B cell (primary cell): ENCODE measurements at regions not wholly inside any gene's neighbourhood (a gene's known extent, or its start where the extent isn't known, plus 50 kb on each side); places are given as distances from the start of the nearest gene placed in this dataset.

Source experiments
- ATAC-seq: fragments of 200-7000 bp; cut with Tn5 transposase; one replicate; pipeline ENCODE4 v1.10.0; 2021; ENCODE audit warnings: low read depth, mild to moderate bottlenecking, moderate number of reproducible peaks, moderate library complexity
- CTCF ChIA-PET: fragments of 350-600 bp; sonication (Branson Sonifier 250); formaldehyde crosslinking; loops from one replicate; lab custom pipeline; 2021; ENCODE audit warnings: antibody characterized with exemption, inconsistent platforms; lab: Charles Lee
- POLR2A ChIA-PET: fragments of 350-600 bp; sonication (Branson Sonifier 250); formaldehyde crosslinking; loops from one replicate; lab custom pipeline; 2021; ENCODE audit warnings: antibody characterized with exemption; lab: Charles Lee
- DNase-seq: peaks from one replicate; pipeline ENCODE4 v3.0.0; 2013
- H2AFZ ChIP-seq: 2 replicates; pipeline ENCODE4 v1.6.1; 2012; ENCODE audit warnings: mild to moderate bottlenecking, low read depth, low read length; ENCODE audit not compliant: insufficient read depth, poor library complexity, severe bottlenecking
- H3K27ac ChIP-seq, 2 donors: 1 replicate in 1 of 2; 2 replicates in 1 of 2; pipeline ENCODE4 v1.5.1; 2012 to 2013; ENCODE audit warnings: low read length in 2 of 2, mild to moderate bottlenecking in 2 of 2, moderate library complexity in 1 of 2
- H3K27me3 ChIP-seq, 4 experiments: fragments of 200-600 bp in 1 of 4; sonication (generic) in 1 of 4; replicated peaks in 1 of 4; 1 replicate in 2 of 4; 2 replicates in 2 of 4; pipeline versions ENCODE4 v1.6.1 to v1.7.0; 2013 to 2016; ENCODE audit warnings: low read length in 3 of 4, mild to moderate bottlenecking in 2 of 4, mixed read lengths in 1 of 4, moderate library complexity in 1 of 4; ENCODE audit not compliant: insufficient read depth in 4 of 4, control insufficient read depth in 3 of 4; ENCODE audit errors: control extremely low read depth in 1 of 4
- H3K36me3 ChIP-seq, 2 experiments: replicated peaks in 1 of 2; 1 replicate in 1 of 2; 2 replicates in 1 of 2; pipeline versions ENCODE4 v1.6.1 to v1.7.1; 2013; ENCODE audit warnings: low read length in 1 of 2; ENCODE audit not compliant: insufficient read depth in 2 of 2, control insufficient read depth in 1 of 2; ENCODE audit errors: control extremely low read depth in 1 of 2, extremely low read depth in 1 of 2
- H3K4me1 ChIP-seq, 2 donors: fragments of 200-600 bp in 1 of 2; sonication (generic) in 1 of 2; 1 replicate in 1 of 2; 2 replicates in 1 of 2; pipeline versions ENCODE4 v1.5.1 to v1.6.1; 2013 to 2017; ENCODE audit warnings: low read length in 2 of 2; ENCODE audit not compliant: control insufficient read depth in 2 of 2, insufficient read depth in 2 of 2
- H3K4me2 ChIP-seq: replicated peaks from 2 replicates; pipeline ENCODE3; 2012; ENCODE audit warnings: mild to moderate bottlenecking, low read depth, low read length; ENCODE audit not compliant: poor library complexity, severe bottlenecking
- H3K4me3 ChIP-seq, 5 experiments: fragments of 200-600 bp in 1 of 5; sonication (generic) in 1 of 5; 1 replicate in 3 of 5; 2 replicates in 2 of 5; pipeline versions ENCODE4 v1.5.1 to v1.7.0; 2011 to 2016; ENCODE audit warnings: low read length in 4 of 5, mild to moderate bottlenecking in 4 of 5, low read depth in 2 of 5, control low read depth in 1 of 5, moderate library complexity in 1 of 5; ENCODE audit not compliant: insufficient read depth in 1 of 5; ENCODE audit errors: control extremely low read depth in 1 of 5, extremely low read depth in 1 of 5
- H3K79me2 ChIP-seq: fragments of 200-600 bp; sonication (generic); one replicate; pipeline ENCODE4 v1.6.0; 2016; ENCODE audit warnings: low read length; ENCODE audit not compliant: control insufficient read depth, insufficient read depth
- H3K9ac ChIP-seq: fragments of 200-600 bp; sonication (generic); 2 replicates; pipeline ENCODE4 v1.6.1; 2017; ENCODE audit warnings: mild to moderate bottlenecking, low read length, moderate library complexity
- H3K9me3 ChIP-seq, 3 donors: one replicate each; pipeline versions ENCODE4 v1.6.1 to v1.7.1; 2013; ENCODE audit warnings: low read length in 2 of 3; ENCODE audit not compliant: control insufficient read depth in 2 of 3, insufficient read depth in 1 of 3; ENCODE audit errors: control extremely low read depth in 1 of 3
- H4K20me1 ChIP-seq: 2 replicates; pipeline ENCODE4 v1.6.0; 2012; ENCODE audit warnings: mild to moderate bottlenecking, low read length; ENCODE audit not compliant: insufficient read depth, control insufficient read depth, poor library complexity, severe bottlenecking
- H3K27ac Mint-ChIP-seq: one replicate; pipeline ENCODE4 v1.8.0; 2021; ENCODE audit warnings: mixed read lengths
- H3K27me3 Mint-ChIP-seq: one replicate; pipeline ENCODE4 v1.8.0; 2021; ENCODE audit warnings: mixed read lengths
- H3K4me1 Mint-ChIP-seq: one replicate; pipeline ENCODE4 v1.8.0; 2021; ENCODE audit warnings: mixed read lengths
- H3K4me3 Mint-ChIP-seq: one replicate; pipeline ENCODE4 v1.8.0; 2021; ENCODE audit warnings: mixed read lengths
- H3K9me3 Mint-ChIP-seq: one replicate; pipeline ENCODE4 v1.8.0; 2022; ENCODE audit warnings: mixed read lengths; ENCODE audit not compliant: insufficient read depth
- EZH2 ChIP-seq: IDR thresholded peaks from 2 replicates; pipeline ENCODE4 v1.6.1; 2012; ENCODE audit warnings: borderline replicate concordance, low read depth, mild to moderate bottlenecking, moderate library complexity, low read length; ENCODE audit not compliant: insufficient read depth, poor library complexity, severe bottlenecking
- WGBS: methylation state at CpG from one replicate; pipeline ENCODE4 v1.1.5; 2013; ENCODE audit warnings: missing lambda C conversion rate; ENCODE audit not compliant: insufficient coverage; 5-methylcytosine and 5-hydroxymethylcytosine counted together
- intact Hi-C: fragments of 100-400 bp; cut with micrococcal nuclease; formaldehyde crosslinking; loops from one replicate; pipeline ENCODE4 v1.10.0; 2022
- TF ChIP-seq, protein P1 (sequence below): fragments of 200-600 bp; IDR thresholded peaks from one replicate; pipeline ENCODE4 v1.8.0; 2022; ENCODE audit warnings: antibody characterized with exemption, mild to moderate bottlenecking

DNA sequence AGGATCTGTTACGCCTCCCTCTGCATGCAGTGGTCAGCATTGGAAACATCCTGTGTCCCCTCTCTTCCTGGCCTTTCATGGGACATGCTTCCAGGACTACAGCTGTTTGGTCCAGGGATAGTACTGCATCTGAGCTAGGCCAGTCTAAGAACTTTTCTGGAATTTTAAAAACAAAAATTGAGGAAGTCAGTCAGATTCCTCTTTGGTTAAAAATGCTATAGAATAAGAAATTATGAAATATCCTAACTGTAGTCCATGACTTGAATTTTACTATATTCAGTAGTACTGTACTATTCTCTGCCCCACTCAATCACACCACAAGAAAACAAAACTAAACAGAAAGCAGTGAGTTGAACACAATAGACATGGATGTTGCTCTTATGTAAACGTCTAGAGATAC lies 201.0 kb upstream of the CADM1 start:
- no peak for TF ChIP-seq EZH2
- TF ChIP-seq, protein P1, sequence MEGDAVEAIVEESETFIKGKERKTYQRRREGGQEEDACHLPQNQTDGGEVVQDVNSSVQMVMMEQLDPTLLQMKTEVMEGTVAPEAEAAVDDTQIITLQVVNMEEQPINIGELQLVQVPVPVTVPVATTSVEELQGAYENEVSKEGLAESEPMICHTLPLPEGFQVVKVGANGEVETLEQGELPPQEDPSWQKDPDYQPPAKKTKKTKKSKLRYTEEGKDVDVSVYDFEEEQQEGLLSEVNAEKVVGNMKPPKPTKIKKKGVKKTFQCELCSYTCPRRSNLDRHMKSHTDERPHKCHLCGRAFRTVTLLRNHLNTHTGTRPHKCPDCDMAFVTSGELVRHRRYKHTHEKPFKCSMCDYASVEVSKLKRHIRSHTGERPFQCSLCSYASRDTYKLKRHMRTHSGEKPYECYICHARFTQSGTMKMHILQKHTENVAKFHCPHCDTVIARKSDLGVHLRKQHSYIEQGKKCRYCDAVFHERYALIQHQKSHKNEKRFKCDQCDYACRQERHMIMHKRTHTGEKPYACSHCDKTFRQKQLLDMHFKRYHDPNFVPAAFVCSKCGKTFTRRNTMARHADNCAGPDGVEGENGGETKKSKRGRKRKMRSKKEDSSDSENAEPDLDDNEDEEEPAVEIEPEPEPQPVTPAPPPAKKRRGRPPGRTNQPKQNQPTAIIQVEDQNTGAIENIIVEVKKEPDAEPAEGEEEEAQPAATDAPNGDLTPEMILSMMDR, result no peak
- WGBS, result 86% methylated on average over 1 of the region's 2 CpGs
- Mint-ChIP-seq H3K27me3 (no peaks in the 10 kb centered on the region), H3K27ac (no peak overlapping the region), H3K4me1 (peaks cover 5% of the 10 kb centered on the region), H3K9me3 (no peaks in the 10 kb centered on the region), H3K4me3 (no peak overlapping the region)
- H3K4me2 ChIP-seq, result no peak overlapping the region
- ATAC-seq (no peak), DNase-seq (no peak)
- no peaks in the 10 kb centered on the region for H4K20me1 ChIP-seq
- intact Hi-C loops, result no loop called here
- ChIA-PET POLR2A (no interaction called here), CTCF (no interaction called here)
- no peak overlapping the region for H2AFZ ChIP-seq
- H3K9ac ChIP-seq, result no peak overlapping the region
- H3K4me3 ChIP-seq, result no peak overlapping the region
- no peaks in the 10 kb centered on the region for H3K79me2 ChIP-seq
- no peaks in the 10 kb centered on the region for H3K36me3 ChIP-seq
- H3K4me1 ChIP-seq, result peaks cover 0 to 5% of the 10 kb centered on the region in 2 donors
- H3K27me3 ChIP-seq, result no peaks in the 10 kb centered on the region
- H3K27ac ChIP-seq, result no peak overlapping the region
- peaks cover 0 to 6% (median 0%) of the 10 kb centered on the region in 3 donors for H3K9me3 ChIP-seq

DNA sequence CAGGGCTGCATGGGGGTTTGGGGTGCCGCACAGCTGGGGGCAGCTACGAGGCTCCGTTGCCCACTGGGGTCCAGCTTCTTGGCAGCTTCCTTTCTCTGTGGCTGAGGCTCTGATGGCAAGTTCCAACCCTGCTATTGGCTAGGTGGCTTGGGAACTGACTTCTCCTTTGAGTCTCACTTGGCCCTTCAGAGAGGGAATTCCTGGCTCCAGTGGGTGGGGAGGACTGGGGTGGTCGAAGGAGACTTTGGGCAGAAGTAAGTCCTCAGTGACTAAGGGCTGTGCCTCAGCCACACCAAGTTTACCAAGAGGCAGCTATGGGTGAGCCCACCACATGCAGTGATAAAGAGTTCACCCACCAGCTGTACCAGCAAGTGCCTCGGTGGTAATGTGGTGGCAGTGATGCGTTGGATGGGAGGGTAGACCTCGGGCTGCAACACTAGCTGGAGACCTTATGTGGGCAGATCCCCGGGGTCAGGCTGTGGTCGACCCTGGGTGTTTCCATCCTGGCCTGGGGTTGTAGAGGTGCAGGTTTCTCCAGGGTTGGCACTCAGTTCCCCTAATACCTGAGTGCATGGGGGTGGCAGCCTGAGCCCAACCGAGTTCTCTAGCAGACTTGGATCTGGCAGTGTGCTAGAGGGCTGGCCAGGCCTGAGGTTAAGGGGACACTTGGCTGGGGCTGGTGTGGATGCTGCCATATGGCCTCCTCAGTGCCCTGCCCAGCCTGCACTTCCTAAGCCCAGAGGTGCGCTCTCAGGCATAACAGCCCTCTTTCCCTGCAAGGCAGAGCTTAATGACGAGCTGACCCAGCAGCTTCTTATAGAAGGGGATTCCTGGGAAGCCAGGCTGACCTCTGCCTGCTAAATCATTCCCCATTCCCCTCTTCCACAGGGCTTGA lies 197.0 kb upstream of the CADM1 start:
- no peaks in the 10 kb centered on the region for H3K36me3 ChIP-seq
- no peaks in the 10 kb centered on the region for H3K4me1 ChIP-seq
- intact Hi-C loops, result no loop called here
- H3K9ac ChIP-seq, result no peak overlapping the region
- WGBS, result 76% methylated on average over 11 of the region's 12 CpGs
- ChIA-PET POLR2A (no interaction called here), CTCF (no interaction called here)
- no peaks in the 10 kb centered on the region for H3K27me3 Mint-ChIP-seq
- H3K4me3 ChIP-seq, result no peak overlapping the region
- H3K9me3 Mint-ChIP-seq, result no peaks in the 10 kb centered on the region
- H4K20me1 ChIP-seq, result no peaks in the 10 kb centered on the region
- no peaks in the 10 kb centered on the region for H3K4me1 Mint-ChIP-seq
- ATAC-seq (no peak), DNase-seq (no peak)
- H3K4me2 ChIP-seq, result no peak overlapping the region
- no peaks in the 10 kb centered on the region for H3K27me3 ChIP-seq
- no peak overlapping the region for H3K4me3 Mint-ChIP-seq
- no peak overlapping the region for H3K27ac ChIP-seq
- TF ChIP-seq, protein P1, result no peak
- TF ChIP-seq EZH2, result no peak
- H3K79me2 ChIP-seq, result no peaks in the 10 kb centered on the region
- no peak overlapping the region for H3K27ac Mint-ChIP-seq
- H2AFZ ChIP-seq, result no peak overlapping the region
- H3K9me3 ChIP-seq, result peaks cover 0 to 11% (median 0%) of the 10 kb centered on the region in 3 donors
